Heart left ventricle (tissue), 16 donors: ENCODE measurements at regions not wholly inside any gene's neighbourhood (a gene's known extent, or its start where the extent isn't known, plus 50 kb on each side); places are given as distances from the start of the nearest gene placed in this dataset.

Source experiments
- ATAC-seq, 4 donors: fragments of 200-7000 bp; cut with Tn5 transposase; one replicate each; pipeline ENCODE4 v1.9.1; 2020 to 2022; ENCODE audit warnings: moderate library complexity in 4 of 4, mild to moderate bottlenecking in 3 of 4, moderate number of reproducible peaks in 1 of 4
- DNase-seq, 5 donors: peaks; one replicate each; pipeline ENCODE4 v3.0.0-alpha.2; 2020
- H3K27ac ChIP-seq, 12 donors: fragments of 200-600 bp; sonication (generic) in 4 of 12; one replicate each; pipeline versions ENCODE4 v1.5.0 to v1.8.0; 2016 to 2022; ENCODE audit warnings: mild to moderate bottlenecking in 2 of 12
- H3K27me3 ChIP-seq, 9 donors: fragments of 200-600 bp; sonication (generic) in 2 of 9; one replicate each; pipeline versions ENCODE4 v1.5.1 to v1.8.0; 2016 to 2022; ENCODE audit warnings: mild to moderate bottlenecking in 3 of 9
- H3K36me3 ChIP-seq, 9 donors: fragments of 200-600 bp; sonication (generic) in 2 of 9; one replicate each; pipeline versions ENCODE4 v1.5.0 to v1.8.0; 2018 to 2022; ENCODE audit warnings: mild to moderate bottlenecking in 2 of 9
- H3K4me1 ChIP-seq, 12 donors: fragments of 200-600 bp; sonication (generic) in 4 of 12; one replicate each; pipeline versions ENCODE4 v1.5.0 to v1.8.0; 2016 to 2022; ENCODE audit warnings: mild to moderate bottlenecking in 3 of 12
- H3K4me3 ChIP-seq, 12 donors: fragments of 200-600 bp; sonication (generic) in 4 of 12; one replicate each; pipeline versions ENCODE4 v1.5.0 to v1.8.0; 2017 to 2022; ENCODE audit warnings: mild to moderate bottlenecking in 9 of 12, moderate library complexity in 4 of 12
- H3K9me3 ChIP-seq, 12 donors: fragments of 200-600 bp; sonication (generic) in 4 of 12; one replicate each; pipeline versions ENCODE4 v1.5.0 to v1.8.0; 2016 to 2022; ENCODE audit warnings: mild to moderate bottlenecking in 1 of 12
- POLR2A ChIP-seq, 2 donors: fragments of 450-650 bp; IDR thresholded peaks; one replicate each; pipeline ENCODE4 v1.6.1; 2017; ENCODE audit warnings: antibody characterized with exemption in 2 of 2, mild to moderate bottlenecking in 2 of 2, moderate library complexity in 2 of 2
- WGBS, 4 donors: extraction: QIAGEN DNeasy Blood & Tissue Kit in 2 of 4; methylation state at CpG; one replicate each; pipeline versions ENCODE4 v1.1.5 to v1.1.7; 2013 to 2018; 5-methylcytosine and 5-hydroxymethylcytosine counted together
- intact Hi-C, 10 donors: fragments of 100-400 bp; cut with DNase I; formaldehyde crosslinking; loops; one replicate each; pipeline versions ENCODE4 v1.11.1 to v1.14.2; 2022
- TF ChIP-seq, protein P1 (sequence below), 12 donors: fragments of 200-600 bp; sonication (generic) in 4 of 12; IDR thresholded peaks; one replicate each; pipeline versions ENCODE4 v1.5.0 to v1.8.0; 2018 to 2022; ENCODE audit warnings: antibody characterized with exemption in 12 of 12, mild to moderate bottlenecking in 5 of 12
- donor health status: ischemic (EF 13 %, LVEDD 7.1; RV severe dilation, severe dysfunction).
- donor health status: healthy with polysubstance abuse.
- donor health status: DM: no; HTN: yes; CAD: no.
- donor health status: DM: no; HTN: no; CAD: no.
- donor health status: ischemic (EF 25% LVEDD 6.9; RV normal size, moderate dysfunction).
- donor health status: ischemic (EF 25% LVEDD 5.7; RV mildly dilated, moderate dysfunction).
- donor health status: healthy.
- donor health status: DM: yes; HTN: yes; CAD: no.
- donor health status: ischemic (EF 35%, LVEDD 5.7; RV mildly dilated, moderate dysfunction).
- donor health status: nonischemic (EF 11% LVEDD 7.7; RV severe dilation, severe dysfunction).
- donor health status: DM: yes; HTN: yes; CAD: no.
- donor health status: PGD.
- donor health status: ischemic (EF 29% LVEDD 5.4; RV normal size, mild dysfunction).
- donor health status: nonischemic (EF 23%, LVEDD 6.1; RV moderate dilation, normal function).

DNA sequence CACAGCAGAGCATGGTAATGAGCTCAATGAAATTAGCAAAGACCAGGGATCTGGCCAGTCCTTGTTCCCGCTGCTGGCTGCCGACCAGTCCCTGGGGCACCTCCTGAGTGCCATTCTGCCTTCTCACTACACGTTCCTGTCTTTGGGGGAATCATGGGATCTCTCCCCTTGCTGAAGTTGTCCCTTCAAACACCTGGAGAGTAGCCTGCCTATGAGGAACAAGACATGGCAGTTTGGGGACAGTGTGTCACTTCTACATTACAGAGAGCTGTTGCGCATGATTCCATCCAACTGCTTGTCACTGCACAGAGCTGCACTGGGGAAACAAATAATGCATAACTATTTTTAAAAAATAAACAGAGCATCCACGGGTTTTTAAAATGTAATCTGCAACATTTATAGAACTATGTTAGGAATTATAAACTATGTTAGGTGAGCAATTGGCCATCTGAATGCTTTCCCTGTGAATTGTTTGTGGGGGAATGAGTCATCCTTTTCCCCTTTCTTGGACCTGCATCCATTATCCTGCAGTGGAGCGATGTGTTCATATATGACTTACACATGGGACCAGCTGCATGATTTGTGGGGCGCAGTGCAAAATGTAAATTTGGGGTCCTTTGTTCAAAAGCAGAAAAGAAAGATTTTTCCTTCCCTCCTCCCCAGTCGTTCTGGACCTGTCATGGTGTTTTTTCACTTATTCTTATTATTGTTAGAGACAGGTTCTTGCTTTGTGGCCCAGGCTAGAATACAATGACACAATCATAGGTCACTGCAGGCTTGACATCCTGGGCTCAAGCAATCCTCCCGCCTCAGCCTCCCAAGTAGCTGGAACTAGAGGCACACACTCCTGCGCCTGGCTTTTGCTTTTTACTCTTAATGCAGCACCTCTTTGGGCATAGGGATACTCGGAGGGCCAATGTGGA is 115.0 kb upstream of the TBL1X start:
- DNase-seq, result no peak
- ATAC-seq, result no peak
- no peaks in the 10 kb centered on the region for H3K36me3 ChIP-seq
- TF ChIP-seq POLR2A (IDR thresholded peaks at IDR 0.05), result no peak
- TF ChIP-seq, protein P1, sequence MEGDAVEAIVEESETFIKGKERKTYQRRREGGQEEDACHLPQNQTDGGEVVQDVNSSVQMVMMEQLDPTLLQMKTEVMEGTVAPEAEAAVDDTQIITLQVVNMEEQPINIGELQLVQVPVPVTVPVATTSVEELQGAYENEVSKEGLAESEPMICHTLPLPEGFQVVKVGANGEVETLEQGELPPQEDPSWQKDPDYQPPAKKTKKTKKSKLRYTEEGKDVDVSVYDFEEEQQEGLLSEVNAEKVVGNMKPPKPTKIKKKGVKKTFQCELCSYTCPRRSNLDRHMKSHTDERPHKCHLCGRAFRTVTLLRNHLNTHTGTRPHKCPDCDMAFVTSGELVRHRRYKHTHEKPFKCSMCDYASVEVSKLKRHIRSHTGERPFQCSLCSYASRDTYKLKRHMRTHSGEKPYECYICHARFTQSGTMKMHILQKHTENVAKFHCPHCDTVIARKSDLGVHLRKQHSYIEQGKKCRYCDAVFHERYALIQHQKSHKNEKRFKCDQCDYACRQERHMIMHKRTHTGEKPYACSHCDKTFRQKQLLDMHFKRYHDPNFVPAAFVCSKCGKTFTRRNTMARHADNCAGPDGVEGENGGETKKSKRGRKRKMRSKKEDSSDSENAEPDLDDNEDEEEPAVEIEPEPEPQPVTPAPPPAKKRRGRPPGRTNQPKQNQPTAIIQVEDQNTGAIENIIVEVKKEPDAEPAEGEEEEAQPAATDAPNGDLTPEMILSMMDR (IDR thresholded peaks at IDR 0.05), result no peak
- intact Hi-C loops, result loop anchor here in 4 of 10 donors (5.0 to 10.0 kb wide), 4 partner anchors 102 to 355 kb away; partner anchors contain the start of gene TBL1X (in 1 of the 4)
- H3K27ac ChIP-seq, result no peak overlapping the region
- peaks cover 0 to 5% (median 0%) of the 10 kb centered on the region in 9 donors for H3K27me3 ChIP-seq
- WGBS, 4 donors, result 68 to 81% (median 77%) methylated on average over 11 of the region's 11 CpGs
- H3K4me1 ChIP-seq, result peaks cover 0 to 34% (median 0%) of the 10 kb centered on the region in 12 donors
- H3K4me3 ChIP-seq, result no peak overlapping the region
- no peaks in the 10 kb centered on the region for H3K9me3 ChIP-seq

DNA sequence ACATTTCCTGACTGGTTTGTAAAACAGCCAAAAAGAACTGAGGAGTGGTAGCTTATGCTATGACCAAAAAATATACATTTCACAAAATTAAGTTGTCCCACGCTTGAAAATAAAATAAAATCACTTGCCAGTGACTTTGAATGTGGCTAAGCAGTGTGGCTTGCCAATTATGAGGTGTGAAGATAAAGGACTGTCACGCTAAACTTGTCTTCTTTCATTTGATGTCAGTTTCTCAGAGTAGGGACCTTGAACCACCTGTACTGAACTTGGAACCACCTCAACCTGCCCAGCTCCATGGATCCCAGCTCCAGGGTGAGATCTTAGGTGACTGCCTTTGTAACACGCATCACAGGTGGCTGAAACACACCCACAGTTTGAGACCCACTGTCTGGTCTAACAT is 113.7 kb upstream of the TBL1X start:
- TF ChIP-seq POLR2A (IDR thresholded peaks at IDR 0.05), result no peak
- TF ChIP-seq, protein P1 (IDR thresholded peaks at IDR 0.05), result no peak
- H3K4me3 ChIP-seq, result no peak overlapping the region
- no peaks in the 10 kb centered on the region for H3K9me3 ChIP-seq
- H3K36me3 ChIP-seq, result no peaks in the 10 kb centered on the region
- peaks cover 0 to 5% (median 0%) of the 10 kb centered on the region in 9 donors for H3K27me3 ChIP-seq
- DNase-seq, result no peak
- intact Hi-C loops, result no loop called here
- H3K27ac ChIP-seq, result peak overlapping the region in 1 of 12 donors; percentile 84
- peaks cover 0 to 41% (median 0%) of the 10 kb centered on the region in 12 donors for H3K4me1 ChIP-seq
- ATAC-seq, result no peak
- 68 to 80% (median 78%) methylated on average over 3 of the region's 3 CpGs for WGBS, 4 donors

DNA sequence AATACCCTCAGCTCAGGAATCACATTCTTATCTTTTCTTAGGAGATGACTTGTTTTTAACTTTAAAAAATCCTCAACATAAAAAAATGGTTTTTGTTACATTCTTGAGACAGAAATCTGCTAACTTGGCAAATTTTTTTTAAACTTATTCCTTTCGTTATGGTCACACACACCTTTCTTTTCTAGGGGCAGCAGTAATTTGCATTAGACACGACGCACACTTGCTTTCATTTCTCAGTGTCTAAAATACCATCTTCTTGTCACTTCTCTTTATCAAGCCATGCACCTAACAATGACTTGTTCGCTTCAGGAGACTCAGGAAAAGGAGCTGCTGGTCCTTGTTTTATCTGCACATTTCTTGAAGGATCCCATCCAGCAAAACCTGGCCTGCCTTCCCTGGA is 112.6 kb upstream of the TBL1X start:
- intact Hi-C loops, result no loop called here
- H3K27me3 ChIP-seq, result peaks cover 0 to 12% (median 0%) of the 10 kb centered on the region in 9 donors
- H3K4me1 ChIP-seq, result peaks cover 0 to 47% (median 0%) of the 10 kb centered on the region in 12 donors
- H3K9me3 ChIP-seq, result no peaks in the 10 kb centered on the region
- DNase-seq (no peak), ATAC-seq (no peak)
- no peaks in the 10 kb centered on the region for H3K36me3 ChIP-seq
- peak overlapping the region in 1 of 12 donors; percentile 84 for H3K27ac ChIP-seq
- peak overlapping the region in 1 of 12 donors; percentile 31 for H3K4me3 ChIP-seq
- 56 to 81% (median 62%) methylated on average over 4 of the region's 4 CpGs for whole genome bisulfite sequencing, 4 donors
- no peak for TF ChIP-seq POLR2A (IDR thresholded peaks at IDR 0.05)
- TF ChIP-seq, protein P1 (IDR thresholded peaks at IDR 0.05), result no peak

DNA sequence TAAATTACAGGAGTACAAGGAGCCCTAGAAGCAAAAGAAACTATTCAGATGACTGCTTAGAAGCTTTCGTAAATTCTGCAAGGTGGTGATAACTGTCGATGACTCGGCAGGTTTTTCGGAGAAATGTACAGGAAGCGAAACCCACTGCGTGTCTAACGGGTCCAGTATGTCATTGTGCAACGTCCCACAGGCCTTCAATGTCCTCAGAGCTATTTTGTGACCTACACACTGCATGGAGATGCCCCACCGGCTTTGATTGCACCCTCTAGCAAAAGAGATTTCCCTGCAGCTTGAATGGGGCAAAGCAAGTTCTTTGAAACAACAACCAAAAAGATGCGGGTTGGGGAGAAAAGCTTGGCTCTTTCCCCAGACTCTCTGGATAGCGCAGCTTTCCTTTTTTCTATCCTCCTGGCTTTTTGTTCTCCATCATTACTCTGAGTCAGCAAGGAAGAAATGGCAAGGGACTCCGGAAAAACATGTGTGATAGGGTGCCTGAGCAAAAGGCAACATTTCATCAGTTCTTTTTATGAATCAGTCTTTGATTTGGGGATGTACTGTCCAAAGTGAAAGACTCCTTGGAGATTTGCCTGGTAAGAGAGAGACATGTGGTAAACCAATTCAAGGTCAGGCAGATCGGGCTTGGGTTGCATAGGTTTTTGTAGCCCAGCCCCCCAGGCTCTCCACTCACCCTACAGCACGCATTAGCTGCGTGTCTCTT is 112.0 kb upstream of the TBL1X start:
- Histone ChIP-seq H3K4me1 (peaks cover 0 to 47% (median 0%) of the 10 kb centered on the region in 12 donors), H3K27ac (peak overlapping the region in 1 of 12 donors; percentile 84), H3K36me3 (no peaks in the 10 kb centered on the region), H3K4me3 (peak overlapping the region in 1 of 12 donors; percentile 31), H3K27me3 (peaks cover 0 to 16% (median 0%) of the 10 kb centered on the region in 9 donors), H3K9me3 (no peaks in the 10 kb centered on the region)
- intact Hi-C loops, result no loop called here
- TF ChIP-seq, protein P1 (IDR thresholded peaks at IDR 0.05), result no peak
- TF ChIP-seq POLR2A (IDR thresholded peaks at IDR 0.05), result no peak
- 48 to 67% (median 61%) methylated on average over 15 of the region's 15 CpGs for WGBS, 4 donors
- DNase-seq, result peak in 3 of 5 donors; percentile 20 to 43 (median 38)
- peak; percentile 15 to 71 (median 62) for ATAC-seq
